AG09319 (cell line): ENCODE measurements at regions not wholly inside any gene's neighbourhood (a gene's known extent, or its start where the extent isn't known, plus 50 kb on each side); places are given as distances from the start of the nearest gene placed in this dataset.

Source experiments
- DNase-seq: peaks from one replicate; pipeline ENCODE4 v3.0.0-alpha.2; 2010; ENCODE audit warnings: low read depth; ENCODE audit errors: extremely low read depth
- TF ChIP-seq, protein P1 (sequence below): IDR thresholded peaks from 2 replicates; pipeline ENCODE4 v1.5.1; 2011; ENCODE audit warnings: low read depth, mild to moderate bottlenecking, inconsistent platforms, low read length, moderate library complexity

DNA sequence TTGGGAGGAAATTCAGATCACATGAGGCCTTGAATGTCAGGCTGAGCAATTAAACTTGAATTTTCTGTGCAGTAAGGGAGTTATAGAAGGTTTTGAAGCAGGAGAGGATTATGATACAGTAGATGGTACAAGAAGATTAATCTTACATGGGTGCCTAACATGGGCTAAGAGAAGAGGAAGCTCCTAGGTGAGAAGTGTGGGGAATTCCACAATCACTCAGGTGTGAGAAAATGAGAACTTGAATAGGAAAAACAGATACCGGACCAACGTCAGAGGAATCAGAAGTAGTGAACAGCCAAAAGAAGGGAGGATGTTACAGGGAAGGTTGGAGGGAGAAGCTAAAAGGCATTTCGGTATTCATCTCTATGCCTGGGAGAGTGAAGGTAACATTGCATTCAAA lies 250.7 kb upstream of the SLC35B3 start:
- no peak for DNase-seq
- TF ChIP-seq, protein P1, sequence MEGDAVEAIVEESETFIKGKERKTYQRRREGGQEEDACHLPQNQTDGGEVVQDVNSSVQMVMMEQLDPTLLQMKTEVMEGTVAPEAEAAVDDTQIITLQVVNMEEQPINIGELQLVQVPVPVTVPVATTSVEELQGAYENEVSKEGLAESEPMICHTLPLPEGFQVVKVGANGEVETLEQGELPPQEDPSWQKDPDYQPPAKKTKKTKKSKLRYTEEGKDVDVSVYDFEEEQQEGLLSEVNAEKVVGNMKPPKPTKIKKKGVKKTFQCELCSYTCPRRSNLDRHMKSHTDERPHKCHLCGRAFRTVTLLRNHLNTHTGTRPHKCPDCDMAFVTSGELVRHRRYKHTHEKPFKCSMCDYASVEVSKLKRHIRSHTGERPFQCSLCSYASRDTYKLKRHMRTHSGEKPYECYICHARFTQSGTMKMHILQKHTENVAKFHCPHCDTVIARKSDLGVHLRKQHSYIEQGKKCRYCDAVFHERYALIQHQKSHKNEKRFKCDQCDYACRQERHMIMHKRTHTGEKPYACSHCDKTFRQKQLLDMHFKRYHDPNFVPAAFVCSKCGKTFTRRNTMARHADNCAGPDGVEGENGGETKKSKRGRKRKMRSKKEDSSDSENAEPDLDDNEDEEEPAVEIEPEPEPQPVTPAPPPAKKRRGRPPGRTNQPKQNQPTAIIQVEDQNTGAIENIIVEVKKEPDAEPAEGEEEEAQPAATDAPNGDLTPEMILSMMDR = no peak

DNA sequence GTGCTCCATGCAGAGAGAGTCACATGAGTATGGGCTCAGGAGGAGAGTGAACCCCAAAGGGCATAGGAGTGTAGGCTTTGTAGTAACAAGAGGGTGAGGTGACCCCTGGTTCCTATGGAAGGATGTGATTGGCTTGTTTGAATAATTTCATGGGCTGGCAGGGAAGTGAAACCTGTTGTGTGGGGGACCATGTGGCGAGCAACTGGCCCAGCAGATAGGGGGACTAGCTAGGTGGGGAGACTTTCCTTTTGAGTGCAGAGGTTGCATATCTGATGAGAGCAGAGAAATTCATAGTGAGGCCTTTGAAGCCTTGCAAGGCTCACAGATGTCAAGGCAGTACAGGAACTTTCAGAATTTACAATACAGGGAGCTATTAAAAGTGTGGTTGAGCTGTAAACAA lies 247.9 kb upstream of the SLC35B3 start:
- TF ChIP-seq, protein P1 = no peak
- DNase-seq = no peak

DNA sequence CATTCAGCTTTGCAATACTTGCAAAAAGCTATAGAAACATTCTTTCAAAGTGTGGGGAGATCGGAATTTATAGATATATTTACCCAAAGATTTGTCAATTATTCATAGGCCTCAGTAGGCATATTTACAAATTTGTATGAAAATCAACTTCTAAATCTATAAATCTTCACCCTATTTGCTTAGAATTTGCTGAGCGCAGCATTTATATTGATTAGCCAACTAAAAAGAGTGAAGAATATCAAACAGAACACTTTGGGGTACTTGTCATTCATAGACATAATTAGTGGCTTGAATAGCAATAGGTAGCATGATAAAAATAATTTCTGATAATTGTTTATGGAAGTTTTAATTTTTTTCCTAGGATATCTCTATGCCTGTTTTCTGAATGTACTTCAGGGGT lies 244.5 kb upstream of the SLC35B3 start:
- DNase-seq = no peak
- TF ChIP-seq, protein P1 = no peak

DNA sequence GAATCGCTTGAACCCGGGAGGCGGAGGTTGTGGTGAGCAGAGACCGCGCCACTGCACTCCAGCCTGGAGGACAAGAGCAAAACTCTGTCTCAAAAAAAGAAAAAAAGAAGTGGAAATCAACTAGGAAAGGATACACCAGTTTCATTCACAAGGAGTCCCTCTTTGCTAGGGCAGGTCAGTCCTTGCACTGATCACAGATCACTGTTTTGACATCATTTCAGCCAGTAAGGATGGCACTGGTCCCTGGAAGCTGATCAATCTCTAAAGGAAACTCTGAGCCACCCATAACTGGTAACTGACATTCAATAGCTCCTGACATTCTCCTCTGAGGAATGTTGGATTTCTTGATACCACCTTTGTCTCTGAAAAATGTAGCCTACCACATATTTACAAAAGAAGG lies 243.1 kb upstream of the SLC35B3 start:
- no peak for DNase-seq
- TF ChIP-seq, protein P1 = no peak

DNA sequence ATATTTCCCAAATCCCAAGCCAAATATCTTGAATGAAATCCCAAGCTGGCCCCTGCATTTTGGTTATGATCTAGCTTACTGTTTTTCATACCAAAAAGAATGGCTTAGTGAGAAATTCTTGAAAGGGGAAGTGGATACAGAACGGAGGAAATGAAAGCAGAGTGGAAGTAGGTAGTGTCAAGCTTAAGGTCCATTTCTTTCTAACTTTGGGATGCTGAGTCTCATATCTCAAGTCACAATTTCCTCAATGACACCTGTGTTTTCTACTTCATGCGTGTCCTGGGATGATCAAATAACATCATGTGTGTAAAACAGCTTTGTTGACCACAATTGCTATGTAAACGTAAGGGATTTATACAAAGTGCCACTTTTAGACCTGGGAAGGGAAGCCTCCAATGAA lies 238.8 kb upstream of the SLC35B3 start:
- TF ChIP-seq, protein P1 = no peak
- DNase-seq = no peak

DNA sequence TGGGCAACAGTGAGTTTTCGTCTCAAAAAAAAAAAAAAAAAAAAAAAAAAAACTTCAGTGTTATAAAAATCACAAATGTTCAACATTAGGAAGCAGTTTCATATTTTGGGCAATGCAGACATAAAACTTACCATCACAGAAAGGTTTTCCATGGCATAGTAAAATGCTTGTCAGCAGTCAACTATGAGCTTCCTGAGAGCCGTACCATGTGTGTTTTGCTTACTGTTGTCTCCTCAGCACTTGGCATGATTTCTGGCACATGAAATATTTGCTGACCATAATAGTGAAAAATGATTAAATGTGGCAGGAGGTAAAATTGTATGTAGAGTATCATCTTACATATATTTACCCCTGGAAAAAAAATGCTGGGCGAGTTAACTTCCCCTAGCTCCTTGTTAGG lies 237.5 kb upstream of the SLC35B3 start:
- TF ChIP-seq, protein P1 = no peak
- no peak for DNase-seq

DNA sequence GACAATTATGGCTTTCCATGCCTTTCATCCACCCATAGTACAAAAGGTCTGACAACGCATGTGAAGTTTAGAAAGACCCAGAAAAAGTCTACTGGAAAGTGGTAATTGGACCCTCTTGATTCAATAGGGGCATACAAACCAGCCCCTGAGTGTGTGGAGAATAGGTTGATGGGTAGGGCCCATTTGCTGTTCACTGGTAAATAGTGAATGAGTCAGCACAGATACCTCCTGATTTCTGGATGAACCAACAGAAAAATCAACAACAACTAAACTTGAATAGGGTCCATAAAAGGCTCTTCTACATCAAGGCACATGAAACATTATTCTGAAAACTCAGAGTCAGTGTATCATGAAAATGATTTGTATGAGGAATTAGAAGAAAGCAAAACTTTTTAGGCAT lies 235.4 kb upstream of the SLC35B3 start:
- TF ChIP-seq, protein P1 = no peak
- no peak for DNase-seq
